Transverse colon (tissue), 4 donors: ENCODE measurements at regions not wholly inside any gene's neighbourhood (a gene's known extent, or its start where the extent isn't known, plus 50 kb on each side); places are given as distances from the start of the nearest gene placed in this dataset.

Experiments
- DNase-seq: peaks from one replicate; pipeline ENCODE4 v3.0.0-alpha.2; 2019
- H3K27ac ChIP-seq, 4 donors: fragments of 200-600 bp; sonication (generic); 2 replicates each; pipeline ENCODE4 v1.5.1; 2016 to 2018; ENCODE audit warnings: inconsistent platforms in 4 of 4
- H3K27me3 ChIP-seq: fragments of 200-600 bp; sonication (generic); 2 replicates; pipeline ENCODE4 v1.5.1; 2017; ENCODE audit warnings: inconsistent platforms
- H3K36me3 ChIP-seq, 4 donors: fragments of 200-600 bp; sonication (generic); 2 replicates each; pipeline ENCODE4 v1.5.1; 2017 to 2019; ENCODE audit warnings: inconsistent platforms in 4 of 4
- H3K4me1 ChIP-seq, 4 donors: fragments of 200-600 bp; sonication (generic); 2 replicates each; pipeline ENCODE4 v1.5.1; 2017 to 2020; ENCODE audit warnings: inconsistent platforms in 4 of 4
- H3K4me3 ChIP-seq, 4 donors: fragments of 200-600 bp; sonication (generic); 1 replicate in 1 of 4; 2 replicates in 3 of 4; pipeline versions ENCODE4 v1.5.1 to v1.6.1; 2017 to 2019; ENCODE audit warnings: inconsistent platforms in 4 of 4
- H3K9me3 ChIP-seq, 2 donors: fragments of 200-600 bp; sonication (generic); 2 replicates each; pipeline ENCODE4 v1.5.1; 2017 to 2019; ENCODE audit warnings: inconsistent platforms in 2 of 2
- EP300 ChIP-seq: sonication (generic); formaldehyde crosslinking; IDR thresholded peaks from one replicate; pipeline ENCODE4 v1.6.1; 2017; ENCODE audit warnings: antibody characterized with exemption, low read depth
- POLR2A ChIP-seq: fragments of 450-650 bp; IDR thresholded peaks from one replicate; pipeline ENCODE4 v1.6.1; 2016; ENCODE audit warnings: antibody characterized with exemption, mild to moderate bottlenecking, moderate library complexity
- POLR2AphosphoS5 ChIP-seq, 3 donors: sonication (generic); formaldehyde crosslinking; IDR thresholded peaks; one replicate each; pipeline ENCODE4 v1.6.1; 2016; ENCODE audit warnings: antibody characterized with exemption in 3 of 3
- WGBS, 2 donors: methylation state at CpG; one replicate each; pipeline ENCODE4 v1.1.5; 2018; ENCODE audit warnings: low coverage in 1 of 2; 5-methylcytosine and 5-hydroxymethylcytosine counted together
- in situ Hi-C, 4 donors: fragments of 200-750 bp; cut with MboI; loops; one replicate each; pipeline versions ENCODE4 v1.15.0 to v1.15.1; 2017; ENCODE audit warnings: low sequenced_read_pairs in 3 of 4, low pct_ligation_motif_present in 1 of 4, low pct_unique_long_range_greater_than_20kb in 1 of 4
- intact Hi-C: fragments of 100-400 bp; cut with DNase I; formaldehyde crosslinking; loops from one replicate; pipeline ENCODE4 v1.15.1; 2023; ENCODE audit warnings: low total_unique reads
- TF ChIP-seq, protein P1 (sequence below), 5 experiments: fragments of 200-600 bp in 3 of 5; fragments of 450-650 bp in 2 of 5; sonication (generic) in 3 of 5; IDR thresholded peaks; 1 replicate in 2 of 5; 2 replicates in 3 of 5; pipeline ENCODE4 v1.5.1; 2016 to 2017; ENCODE audit warnings: antibody characterized with exemption in 5 of 5, inconsistent platforms in 3 of 5, mild to moderate bottlenecking in 2 of 5, moderate library complexity in 1 of 5

DNA sequence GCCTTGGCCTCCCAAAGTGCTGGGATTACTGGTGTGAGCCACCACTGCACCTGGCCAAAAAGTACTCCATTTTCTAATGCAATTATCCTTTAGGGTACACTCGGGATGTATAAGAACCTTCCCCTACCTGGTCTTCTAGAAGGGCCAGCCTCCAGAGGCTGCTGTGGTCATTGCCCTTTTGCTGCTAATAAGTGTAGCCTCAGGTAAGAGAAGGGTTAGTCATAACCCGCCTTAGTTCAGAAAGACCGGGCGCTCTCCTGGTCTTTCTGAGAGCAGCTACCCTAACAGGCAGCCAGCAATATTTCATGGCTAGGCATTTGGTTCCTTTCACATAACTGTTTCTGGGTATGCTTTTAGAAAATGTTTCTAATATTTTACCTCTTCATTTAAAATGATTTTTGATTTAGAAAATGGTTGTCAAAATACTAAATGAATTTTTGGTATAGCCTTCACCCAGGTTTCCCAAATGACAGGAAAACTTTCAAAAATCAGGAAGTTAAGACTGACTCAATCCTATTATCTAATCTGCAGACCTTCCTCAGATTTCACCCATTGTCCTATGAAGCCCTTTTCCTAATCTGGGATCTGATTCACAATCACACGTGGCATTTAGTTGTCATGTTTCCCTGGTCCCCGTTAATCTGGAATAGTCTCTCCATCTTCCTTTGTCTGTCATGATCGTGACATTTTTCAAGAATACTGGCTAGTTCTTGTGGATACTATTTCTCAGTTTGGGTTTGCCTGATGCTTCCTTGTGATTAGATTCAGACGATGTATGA, 479.0 kb downstream of the SIPA1L2 start:
- Histone ChIP-seq H3K36me3 (no peaks in the 10 kb centered on the region), H3K4me1 (no peaks in the 10 kb centered on the region), H3K27ac (no peak overlapping the region), H3K27me3 (no peaks in the 10 kb centered on the region), H3K4me3 (no peak overlapping the region), H3K9me3 (no peaks in the 10 kb centered on the region)
- in situ Hi-C loops (no loop called here), intact Hi-C loops (no loop called here)
- TF ChIP-seq POLR2A (no peak), EP300 (no peak), POLR2AphosphoS5 (IDR thresholded peaks at IDR 0.05) (no peak)
- TF ChIP-seq, protein P1, sequence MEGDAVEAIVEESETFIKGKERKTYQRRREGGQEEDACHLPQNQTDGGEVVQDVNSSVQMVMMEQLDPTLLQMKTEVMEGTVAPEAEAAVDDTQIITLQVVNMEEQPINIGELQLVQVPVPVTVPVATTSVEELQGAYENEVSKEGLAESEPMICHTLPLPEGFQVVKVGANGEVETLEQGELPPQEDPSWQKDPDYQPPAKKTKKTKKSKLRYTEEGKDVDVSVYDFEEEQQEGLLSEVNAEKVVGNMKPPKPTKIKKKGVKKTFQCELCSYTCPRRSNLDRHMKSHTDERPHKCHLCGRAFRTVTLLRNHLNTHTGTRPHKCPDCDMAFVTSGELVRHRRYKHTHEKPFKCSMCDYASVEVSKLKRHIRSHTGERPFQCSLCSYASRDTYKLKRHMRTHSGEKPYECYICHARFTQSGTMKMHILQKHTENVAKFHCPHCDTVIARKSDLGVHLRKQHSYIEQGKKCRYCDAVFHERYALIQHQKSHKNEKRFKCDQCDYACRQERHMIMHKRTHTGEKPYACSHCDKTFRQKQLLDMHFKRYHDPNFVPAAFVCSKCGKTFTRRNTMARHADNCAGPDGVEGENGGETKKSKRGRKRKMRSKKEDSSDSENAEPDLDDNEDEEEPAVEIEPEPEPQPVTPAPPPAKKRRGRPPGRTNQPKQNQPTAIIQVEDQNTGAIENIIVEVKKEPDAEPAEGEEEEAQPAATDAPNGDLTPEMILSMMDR (IDR thresholded peaks at IDR 0.05) = no peak
- DNase-seq = no peak
- 79 to 83% methylated on average over 5 to 8 of the region's 8 CpGs for WGBS, 2 donors

DNA sequence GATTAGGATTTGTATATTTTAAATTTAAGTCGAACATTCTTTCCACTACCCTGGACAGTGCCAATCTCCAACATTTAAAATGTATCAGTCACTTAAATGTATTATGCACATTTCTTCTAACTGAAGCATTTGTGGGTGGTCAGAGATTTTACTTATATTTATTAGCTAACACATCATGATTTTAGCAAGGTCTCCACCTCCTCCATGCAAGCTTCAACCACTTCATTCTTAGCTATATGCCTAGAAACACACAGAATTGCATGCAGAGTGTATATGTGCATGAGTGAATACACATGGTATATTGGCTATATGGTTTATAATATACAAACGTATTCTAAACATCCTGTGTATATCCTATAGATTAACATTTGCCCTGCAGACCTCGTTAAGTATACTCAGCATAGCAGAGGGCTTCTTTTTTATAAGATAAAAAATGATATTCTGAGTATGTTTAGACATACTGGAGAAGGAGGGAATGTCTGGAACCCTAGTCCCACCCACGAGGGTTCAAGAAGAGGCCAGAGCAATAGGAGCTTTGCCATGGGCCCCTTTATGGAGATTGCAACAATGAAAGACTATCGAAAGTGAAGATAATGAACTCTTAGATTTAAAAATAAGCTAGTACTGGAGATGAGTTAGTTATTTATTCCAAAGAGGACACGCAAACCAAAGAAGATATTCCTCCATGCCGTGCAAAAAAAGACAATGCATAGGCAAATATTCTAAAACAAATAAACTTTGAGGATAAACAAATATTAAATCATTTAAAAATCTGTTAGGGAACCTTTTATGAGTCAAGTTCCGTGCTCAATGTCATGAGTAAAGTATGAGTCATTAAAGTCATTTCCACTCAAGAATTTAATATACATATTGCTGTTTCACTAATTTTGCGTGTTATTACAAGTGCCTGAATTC, 480.4 kb downstream of the SIPA1L2 start:
- in situ Hi-C loops = no loop called here

DNA sequence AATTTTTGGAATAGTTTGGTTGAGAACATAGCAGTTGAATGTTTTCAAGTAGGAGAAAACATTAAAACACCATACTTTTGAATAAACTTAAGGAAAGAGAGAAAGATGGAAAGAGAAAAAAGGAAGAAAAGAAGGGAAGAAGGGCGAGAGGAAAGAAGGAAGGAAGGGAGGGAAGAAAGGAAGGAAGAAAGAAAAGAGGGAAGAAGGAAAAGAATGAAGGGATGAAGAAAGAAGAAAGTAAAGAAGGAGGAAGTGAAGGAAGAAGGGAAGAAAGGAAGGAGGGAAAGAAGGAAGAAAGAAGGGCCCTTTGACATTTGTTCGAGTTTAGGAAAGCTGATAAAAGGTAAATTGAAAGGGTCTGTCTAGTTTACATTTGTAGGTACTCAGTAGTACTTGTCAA, 482.7 kb downstream of the SIPA1L2 start:
- 82 to 83% methylated on average over 2 of the region's 2 CpGs for WGBS, 2 donors
- TF ChIP-seq, protein P1 (IDR thresholded peaks at IDR 0.05) = no peak
- TF ChIP-seq EP300 (no peak), POLR2A (no peak), POLR2AphosphoS5 (IDR thresholded peaks at IDR 0.05) (no peak)
- intact Hi-C loops (no loop called here), in situ Hi-C loops (no loop called here)
- no peak overlapping the region for H3K27ac ChIP-seq
- H3K9me3 ChIP-seq = no peaks in the 10 kb centered on the region
- no peaks in the 10 kb centered on the region for H3K36me3 ChIP-seq
- no peak overlapping the region for H3K4me3 ChIP-seq
- no peaks in the 10 kb centered on the region for H3K27me3 ChIP-seq
- no peak for DNase-seq
- H3K4me1 ChIP-seq = no peaks in the 10 kb centered on the region

More for the DNA sequence above, 480.4 kb downstream of the SIPA1L2 start:
- Histone ChIP-seq H3K9me3 (no peaks in the 10 kb centered on the region), H3K36me3 (no peaks in the 10 kb centered on the region), H3K4me3 (no peak overlapping the region), H3K27me3 (no peaks in the 10 kb centered on the region), H3K27ac (no peak overlapping the region), H3K4me1 (no peaks in the 10 kb centered on the region)
- no peak for TF ChIP-seq POLR2AphosphoS5 (IDR thresholded peaks at IDR 0.05)
- TF ChIP-seq, protein P1 (IDR thresholded peaks at IDR 0.05) = no peak
- TF ChIP-seq POLR2A = no peak
- TF ChIP-seq EP300 = no peak
- 49 to 51% methylated on average over 9 of the region's 9 CpGs for WGBS, 2 donors
- DNase-seq = no peak
- intact Hi-C loops = no loop called here

DNA sequence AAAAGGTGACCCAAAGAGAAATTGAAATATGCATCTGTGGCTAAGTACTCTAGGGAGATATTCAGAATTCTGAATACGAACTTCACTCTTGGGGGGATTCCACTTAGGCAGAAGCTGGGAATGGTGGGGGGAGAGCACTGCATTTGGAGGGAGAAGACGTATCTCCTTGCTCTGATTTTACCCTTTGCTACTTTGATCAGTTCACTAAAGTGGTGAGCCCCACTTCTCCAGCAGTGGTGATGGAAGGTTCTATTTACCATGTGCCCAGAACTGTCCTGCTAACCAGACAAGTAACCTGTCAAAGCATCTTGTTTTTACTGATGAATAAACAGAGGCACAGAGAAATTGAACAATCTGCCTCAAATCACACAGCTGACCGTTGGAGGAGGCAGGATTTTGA, 483.4 kb downstream of the SIPA1L2 start:
- in situ Hi-C loops (no loop called here), intact Hi-C loops (no loop called here)
- 79 to 80% methylated on average over 3 of the region's 3 CpGs for WGBS, 2 donors
- TF ChIP-seq POLR2AphosphoS5 (IDR thresholded peaks at IDR 0.05) = no peak
- TF ChIP-seq, protein P1 (IDR thresholded peaks at IDR 0.05) = no peak
- no peak for TF ChIP-seq POLR2A
- no peak for TF ChIP-seq EP300
- H3K9me3 ChIP-seq = no peaks in the 10 kb centered on the region
- no peaks in the 10 kb centered on the region for H3K4me1 ChIP-seq
- no peaks in the 10 kb centered on the region for H3K27me3 ChIP-seq
- no peak for DNase-seq
- H3K4me3 ChIP-seq = no peak overlapping the region
- H3K36me3 ChIP-seq = no peaks in the 10 kb centered on the region
- no peak overlapping the region for H3K27ac ChIP-seq
